Immature natural killer cell (primary cell): ENCODE measurements at regions not wholly inside any gene's neighbourhood (a gene's known extent, or its start where the extent isn't known, plus 50 kb on each side); places are given as distances from the start of the nearest gene placed in this dataset.

Source experiments
- DNase-seq, 3 donors: peaks; one replicate each; pipeline ENCODE4 v3.0.0; 2022; ENCODE audit warnings: mixed read lengths in 1 of 3
- H3K27ac Mint-ChIP-seq, 6 donors: one replicate each; pipeline ENCODE4 v1.8.0; 2020; ENCODE audit warnings: mixed read lengths in 6 of 6, mild to moderate bottlenecking in 5 of 6, inconsistent platforms in 4 of 6, moderate library complexity in 3 of 6
- H3K27me3 Mint-ChIP-seq, 3 donors: one replicate each; pipeline ENCODE4 v1.8.0; 2020 to 2021; ENCODE audit warnings: low read depth in 3 of 3, mild to moderate bottlenecking in 3 of 3, mixed read lengths in 3 of 3, moderate library complexity in 3 of 3, inconsistent platforms in 1 of 3
- H3K36me3 Mint-ChIP-seq, 3 donors: one replicate each; pipeline ENCODE4 v1.8.0; 2020; ENCODE audit warnings: mixed read lengths in 3 of 3, inconsistent platforms in 2 of 3, mild to moderate bottlenecking in 2 of 3
- H3K4me1 Mint-ChIP-seq, 2 donors: one replicate each; pipeline ENCODE4 v1.8.0; 2020; ENCODE audit warnings: inconsistent platforms in 2 of 2, mild to moderate bottlenecking in 2 of 2, mixed read lengths in 2 of 2, moderate library complexity in 1 of 2
- H3K4me3 Mint-ChIP-seq, 5 donors: one replicate each; pipeline ENCODE4 v1.8.0; 2020; ENCODE audit warnings: mild to moderate bottlenecking in 5 of 5, mixed read lengths in 5 of 5, inconsistent platforms in 3 of 5, moderate library complexity in 3 of 5
- H3K9me3 Mint-ChIP-seq, 6 donors: one replicate each; pipeline ENCODE4 v1.8.0; 2020; ENCODE audit warnings: mild to moderate bottlenecking in 6 of 6, mixed read lengths in 6 of 6, inconsistent platforms in 4 of 6, moderate library complexity in 3 of 6

DNA sequence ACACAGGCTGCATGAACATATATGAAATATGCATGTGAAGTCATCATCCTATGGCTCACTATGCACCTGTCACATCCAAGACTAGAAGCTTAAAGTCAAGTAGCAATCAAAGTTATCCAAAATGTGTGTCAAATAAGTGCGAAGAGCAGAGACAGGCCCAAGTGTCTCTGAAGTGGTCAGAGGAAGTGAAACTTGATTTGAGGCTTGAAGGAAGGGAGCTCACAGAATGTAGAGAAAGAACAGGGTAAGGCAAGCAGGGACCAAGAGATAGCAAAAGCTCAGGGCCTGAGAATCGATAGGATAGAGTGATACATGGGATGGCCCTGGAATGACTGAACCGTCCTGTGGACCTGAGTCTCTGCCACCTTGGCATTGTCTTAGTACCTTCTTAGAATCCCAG lies 274.3 kb upstream of the TRPC7 start:
- no peak for DNase-seq
- Mint-ChIP-seq H3K27me3 (peaks cover 0 to 2% (median 0%) of the 10 kb centered on the region in 3 donors), H3K9me3 (peaks cover 0 to 8% (median 3%) of the 10 kb centered on the region in 6 donors), H3K27ac (no peak overlapping the region), H3K4me3 (no peak overlapping the region), H3K4me1 (no peaks in the 10 kb centered on the region), H3K36me3 (no peaks in the 10 kb centered on the region)

DNA sequence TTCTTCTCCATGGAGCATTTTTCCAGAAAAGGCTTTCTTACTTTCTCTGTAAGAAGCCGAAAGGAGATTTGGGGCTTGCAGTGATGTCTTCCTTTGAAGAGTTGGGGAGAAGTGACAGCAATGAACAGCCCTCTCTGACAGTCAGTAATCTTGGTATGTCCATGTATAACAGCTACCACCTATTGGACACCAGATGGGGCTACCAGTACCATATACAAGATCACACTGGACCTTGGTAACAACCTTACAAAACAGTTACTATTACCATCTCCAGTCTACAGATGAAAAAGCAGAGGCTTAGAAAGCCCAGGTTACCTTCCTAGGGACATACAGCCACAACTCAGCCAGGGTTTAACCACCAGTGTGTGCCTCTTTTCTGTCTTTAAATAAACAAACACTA lies 272.7 kb upstream of the TRPC7 start:
- Mint-ChIP-seq H3K9me3 (peaks cover 0 to 8% (median 2%) of the 10 kb centered on the region in 6 donors), H3K27ac (no peak overlapping the region), H3K4me3 (no peak overlapping the region), H3K4me1 (no peaks in the 10 kb centered on the region), H3K36me3 (no peaks in the 10 kb centered on the region), H3K27me3 (no peaks in the 10 kb centered on the region)
- no peak for DNase-seq

DNA sequence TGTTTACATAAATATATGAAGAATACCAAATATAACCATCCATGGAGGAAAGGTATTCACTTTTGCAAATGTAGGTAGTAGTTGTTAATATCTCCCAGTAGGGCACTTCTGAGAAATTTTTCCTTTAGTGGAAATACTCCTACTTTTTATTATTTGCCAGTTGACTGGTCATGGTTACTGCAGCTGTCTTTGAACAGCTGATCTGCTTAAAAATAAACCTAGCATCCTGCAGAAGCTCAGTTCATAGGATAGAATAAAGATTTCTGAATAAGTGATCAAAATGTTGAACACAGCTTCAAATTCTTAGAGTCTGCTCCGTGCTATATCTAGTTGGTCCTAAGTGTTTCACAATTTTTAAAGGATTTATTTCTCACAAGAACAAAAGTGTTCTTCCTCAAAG lies 270.7 kb upstream of the TRPC7 start:
- no peak overlapping the region for H3K4me3 Mint-ChIP-seq
- H3K27ac Mint-ChIP-seq, result no peak overlapping the region
- H3K4me1 Mint-ChIP-seq, result no peaks in the 10 kb centered on the region
- no peak for DNase-seq
- H3K36me3 Mint-ChIP-seq, result no peaks in the 10 kb centered on the region
- H3K27me3 Mint-ChIP-seq, result no peaks in the 10 kb centered on the region
- peaks cover 0 to 8% (median 3%) of the 10 kb centered on the region in 6 donors for H3K9me3 Mint-ChIP-seq

DNA sequence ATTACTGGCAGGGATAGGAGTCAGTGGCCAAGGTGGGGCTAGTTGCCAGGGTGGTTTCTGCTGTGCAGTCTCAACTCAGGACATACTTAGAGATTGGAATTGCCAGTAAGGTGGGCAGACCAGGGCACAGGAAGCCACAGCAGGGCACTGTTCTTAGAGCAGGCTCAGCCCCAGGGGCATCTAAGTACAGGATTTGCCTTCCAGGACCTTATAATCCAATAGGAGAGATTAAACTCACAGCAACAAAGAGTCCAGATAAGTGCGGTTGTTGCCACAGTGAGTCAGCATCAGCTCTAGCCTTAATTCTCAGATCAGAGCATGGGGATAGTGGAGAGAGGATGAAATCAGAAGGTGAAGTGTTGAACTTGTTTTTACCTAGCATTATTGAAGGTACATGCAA lies 265.8 kb upstream of the TRPC7 start:
- no peaks in the 10 kb centered on the region for H3K36me3 Mint-ChIP-seq
- H3K4me3 Mint-ChIP-seq, result no peak overlapping the region
- H3K27ac Mint-ChIP-seq, result no peak overlapping the region
- peaks cover 0 to 26% (median 6%) of the 10 kb centered on the region in 6 donors for H3K9me3 Mint-ChIP-seq
- H3K27me3 Mint-ChIP-seq, result no peaks in the 10 kb centered on the region
- no peak for DNase-seq
- no peaks in the 10 kb centered on the region for H3K4me1 Mint-ChIP-seq

DNA sequence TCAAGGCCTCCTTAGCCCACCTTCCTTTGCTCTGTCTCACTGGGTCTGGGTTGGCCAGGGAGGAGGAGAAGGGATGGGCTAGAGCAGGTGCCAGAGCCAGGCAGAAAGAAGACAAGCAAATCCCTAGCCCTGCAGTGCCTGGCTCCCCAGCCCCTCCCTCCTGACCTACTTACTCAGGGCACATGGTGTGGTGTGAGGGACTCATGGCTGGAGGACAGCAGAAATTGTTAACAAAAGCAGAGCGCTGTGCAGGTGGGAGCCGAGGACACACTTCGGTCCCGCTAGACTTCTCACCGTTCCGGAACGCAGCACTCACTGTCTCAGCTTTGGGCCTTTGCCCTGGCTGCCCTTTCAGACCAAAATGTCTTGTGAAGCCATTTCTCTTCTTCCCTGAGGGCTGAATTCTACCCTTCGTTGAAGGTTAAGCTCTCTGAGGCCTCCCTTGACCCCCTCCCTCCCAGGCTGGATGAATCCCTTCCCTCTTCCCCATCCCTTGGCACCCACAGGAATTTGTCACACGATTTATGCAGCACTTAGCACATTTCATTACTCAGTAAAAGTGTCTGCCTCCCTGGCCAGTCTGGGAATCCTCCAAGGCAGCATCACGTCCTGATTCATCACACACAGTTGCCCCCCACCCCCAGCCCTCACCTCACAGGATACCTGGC lies 263.9 kb upstream of the TRPC7 start:
- Mint-ChIP-seq H3K27ac (no peak overlapping the region), H3K4me3 (no peak overlapping the region), H3K36me3 (no peaks in the 10 kb centered on the region), H3K9me3 (peaks cover 0 to 20% (median 8%) of the 10 kb centered on the region in 6 donors), H3K27me3 (no peaks in the 10 kb centered on the region), H3K4me1 (no peaks in the 10 kb centered on the region)
- DNase-seq, result no peak

DNA sequence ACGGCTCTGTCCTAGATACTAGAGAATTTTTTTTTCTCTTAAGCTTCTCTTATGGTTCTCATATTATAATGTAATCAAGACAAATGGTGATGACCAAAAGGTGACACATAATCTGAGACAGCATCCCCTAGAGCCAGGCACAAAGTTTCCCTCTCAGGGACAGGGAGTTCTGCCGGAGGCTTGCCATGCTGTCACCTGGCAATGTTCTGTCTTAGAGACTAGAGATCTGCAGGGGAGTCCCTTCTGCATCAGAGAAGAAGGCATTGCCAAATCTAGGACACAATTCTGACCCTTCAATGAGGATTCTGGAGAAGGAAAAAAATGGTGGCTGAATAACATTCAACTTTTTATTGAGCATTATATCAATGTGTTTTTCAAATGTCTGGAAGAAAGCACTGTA lies 261.2 kb upstream of the TRPC7 start:
- no peak overlapping the region for H3K4me3 Mint-ChIP-seq
- no peaks in the 10 kb centered on the region for H3K36me3 Mint-ChIP-seq
- H3K27me3 Mint-ChIP-seq, result no peaks in the 10 kb centered on the region
- no peaks in the 10 kb centered on the region for H3K4me1 Mint-ChIP-seq
- no peak for DNase-seq
- peaks cover 0 to 24% (median 8%) of the 10 kb centered on the region in 6 donors for H3K9me3 Mint-ChIP-seq
- no peak overlapping the region for H3K27ac Mint-ChIP-seq

DNA sequence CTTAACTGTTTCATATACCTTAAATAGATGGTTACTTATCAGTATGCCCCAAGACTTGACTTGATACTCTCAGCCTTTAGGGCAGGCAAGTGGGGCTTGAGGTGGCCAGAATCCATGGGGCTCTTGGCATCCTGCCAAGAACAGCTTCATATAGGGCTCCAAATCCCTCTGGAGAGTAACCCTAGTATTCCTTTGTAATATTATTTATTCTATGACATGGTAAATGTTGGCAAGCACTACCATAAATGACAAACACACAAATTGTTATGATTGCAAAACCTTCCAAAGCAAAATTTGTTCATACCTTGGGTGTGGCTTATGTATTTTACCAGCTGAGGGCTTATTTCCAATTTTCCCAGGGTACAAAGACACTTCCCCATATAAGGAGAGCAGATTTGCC lies 257.4 kb upstream of the TRPC7 start:
- no peaks in the 10 kb centered on the region for H3K36me3 Mint-ChIP-seq
- H3K27ac Mint-ChIP-seq, result no peak overlapping the region
- H3K4me1 Mint-ChIP-seq, result no peaks in the 10 kb centered on the region
- no peak for DNase-seq
- H3K9me3 Mint-ChIP-seq, result peaks cover 0 to 17% (median 5%) of the 10 kb centered on the region in 6 donors
- H3K27me3 Mint-ChIP-seq, result no peaks in the 10 kb centered on the region
- no peak overlapping the region for H3K4me3 Mint-ChIP-seq

DNA sequence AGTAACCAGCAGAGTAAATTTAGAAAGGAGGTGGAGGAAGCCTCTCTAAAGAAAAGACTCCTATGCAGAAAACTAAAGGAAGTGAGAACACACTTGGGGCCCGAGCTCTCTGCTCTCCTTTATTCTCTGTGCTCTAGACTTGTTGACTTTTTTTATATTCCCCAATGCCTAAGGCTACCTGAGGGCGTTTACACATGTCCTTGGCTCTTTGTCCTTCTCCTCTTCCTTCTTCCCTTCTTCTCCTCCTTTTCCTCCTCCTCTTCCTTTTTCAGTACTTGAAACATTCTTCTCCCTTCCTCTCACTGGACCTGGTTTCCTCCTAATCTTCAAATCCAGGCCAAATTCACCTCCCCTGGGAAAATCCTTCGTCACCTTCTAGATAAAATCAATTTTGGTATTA lies 256.4 kb upstream of the TRPC7 start:
- H3K4me3 Mint-ChIP-seq, result no peak overlapping the region
- peaks cover 0 to 12% (median 3%) of the 10 kb centered on the region in 6 donors for H3K9me3 Mint-ChIP-seq
- no peaks in the 10 kb centered on the region for H3K27me3 Mint-ChIP-seq
- no peaks in the 10 kb centered on the region for H3K4me1 Mint-ChIP-seq
- H3K27ac Mint-ChIP-seq, result no peak overlapping the region
- H3K36me3 Mint-ChIP-seq, result no peaks in the 10 kb centered on the region
- DNase-seq, result no peak

DNA sequence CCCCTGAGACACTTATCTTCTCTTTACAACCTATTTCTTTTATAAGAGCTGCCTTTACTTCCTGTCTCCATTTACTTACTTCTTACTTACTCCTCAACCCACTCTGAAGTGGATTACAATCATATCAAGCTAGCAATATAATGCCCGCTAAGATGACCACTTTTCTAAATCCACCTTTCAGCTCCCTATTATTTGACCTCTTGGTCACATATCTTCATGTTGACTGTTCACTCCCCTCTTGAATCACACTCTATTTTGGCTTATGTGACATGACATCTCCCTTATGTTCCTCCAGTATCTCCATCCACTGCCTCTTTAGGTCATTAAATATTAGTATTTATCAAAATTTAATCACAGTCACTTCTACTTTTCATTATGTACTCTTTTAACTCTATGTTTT lies 255.3 kb upstream of the TRPC7 start:
- Mint-ChIP-seq H3K4me3 (no peak overlapping the region), H3K27ac (no peak overlapping the region), H3K4me1 (no peaks in the 10 kb centered on the region), H3K36me3 (no peaks in the 10 kb centered on the region), H3K27me3 (no peaks in the 10 kb centered on the region), H3K9me3 (peaks cover 0 to 5% (median 2%) of the 10 kb centered on the region in 6 donors)
- DNase-seq, result no peak

DNA sequence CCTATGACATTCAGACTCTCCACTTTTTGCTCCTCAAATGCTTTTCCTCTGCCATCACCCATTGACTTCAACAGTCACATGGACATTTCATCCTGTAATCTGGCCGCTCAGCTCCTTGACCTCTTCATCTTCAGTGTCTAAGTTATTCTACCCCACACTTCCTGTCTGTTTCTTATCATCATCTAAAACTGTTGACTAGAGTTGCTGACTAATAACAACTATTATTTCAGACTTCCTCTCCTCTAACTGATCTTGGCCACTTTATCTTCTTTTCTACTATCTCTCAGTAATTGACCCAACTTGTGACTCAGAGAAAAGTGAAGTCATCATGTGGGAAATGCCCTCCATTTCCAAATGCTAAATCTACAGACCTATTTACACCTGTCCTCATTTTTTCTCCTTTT lies 254.7 kb upstream of the TRPC7 start:
- Mint-ChIP-seq H3K27ac (no peak overlapping the region), H3K27me3 (no peaks in the 10 kb centered on the region)

DNA sequence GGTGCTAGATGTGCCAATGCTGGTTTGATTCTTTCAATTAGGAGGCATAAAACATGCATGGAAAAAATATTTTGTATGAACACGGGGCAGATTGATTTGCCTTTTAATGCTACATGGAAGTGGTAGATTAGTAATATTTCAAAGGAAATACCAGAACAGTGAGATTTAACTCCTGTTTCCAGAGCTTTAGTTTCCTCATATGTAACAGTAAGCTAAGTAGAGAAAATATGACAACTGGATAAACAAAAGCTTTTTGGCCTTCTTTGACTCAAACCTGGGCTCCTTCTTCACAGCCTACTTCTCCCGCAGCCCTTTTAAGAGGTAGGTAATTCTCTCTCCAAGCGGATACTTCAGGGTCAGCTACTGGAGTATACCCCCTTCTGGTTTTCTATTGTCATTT lies 254.2 kb upstream of the TRPC7 start:
- Mint-ChIP-seq H3K27ac (no peak overlapping the region), H3K36me3 (no peaks in the 10 kb centered on the region), H3K9me3 (peaks cover 0 to 5% (median under 1%) of the 10 kb centered on the region in 6 donors), H3K4me1 (no peaks in the 10 kb centered on the region), H3K27me3 (no peaks in the 10 kb centered on the region), H3K4me3 (no peak overlapping the region)
- no peak for DNase-seq

More for the DNA sequence above, 254.7 kb upstream of the TRPC7 start:
- H3K36me3 Mint-ChIP-seq, result no peaks in the 10 kb centered on the region
- no peaks in the 10 kb centered on the region for H3K4me1 Mint-ChIP-seq
- H3K4me3 Mint-ChIP-seq, result no peak overlapping the region
- H3K9me3 Mint-ChIP-seq, result peaks cover 0 to 5% (median 2%) of the 10 kb centered on the region in 6 donors
- DNase-seq, result no peak

DNA sequence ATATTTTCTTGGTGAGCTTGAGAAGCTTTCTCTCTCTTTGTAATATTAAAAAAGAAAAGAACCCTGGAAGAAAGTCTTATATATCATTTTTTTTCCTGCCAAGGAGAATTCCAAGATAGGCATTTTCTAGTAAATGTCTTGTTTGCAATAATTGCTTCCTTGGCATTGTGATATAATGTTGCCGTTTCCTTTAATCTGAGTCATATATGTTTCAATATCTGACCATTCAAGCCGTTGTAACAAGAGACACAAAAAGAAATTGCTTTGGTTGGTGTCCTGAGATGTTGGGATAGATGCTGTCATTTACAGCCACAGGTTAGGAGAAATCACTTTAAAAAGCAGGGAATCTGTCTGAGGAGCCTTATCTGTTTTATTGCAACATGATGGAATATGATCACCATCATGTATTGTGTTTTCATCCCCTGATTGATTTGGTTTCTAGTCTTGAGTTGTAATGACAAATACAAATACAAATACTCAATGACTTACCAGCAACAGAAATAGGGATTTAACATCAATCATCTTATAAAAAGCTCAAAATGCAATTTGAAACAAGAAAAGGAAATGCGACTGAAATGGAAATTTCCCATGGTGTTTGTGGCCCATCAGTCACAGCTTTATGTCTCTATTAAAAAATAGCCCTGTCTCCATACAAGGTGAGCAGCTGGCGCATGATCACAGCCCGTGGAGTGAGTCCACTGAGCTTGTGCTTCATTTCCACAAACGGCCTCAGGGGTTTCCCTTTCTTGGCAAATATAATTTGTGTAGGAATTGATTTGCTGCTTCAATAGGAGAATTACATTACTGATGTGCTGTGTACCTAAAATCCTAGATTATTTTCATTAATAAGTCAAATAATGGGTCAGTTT lies 250.1 kb upstream of the TRPC7 start:
- Mint-ChIP-seq H3K27ac (no peak overlapping the region), H3K4me1 (no peaks in the 10 kb centered on the region), H3K9me3 (peaks cover 0 to 12% (median 6%) of the 10 kb centered on the region in 6 donors), H3K4me3 (no peak overlapping the region), H3K36me3 (no peaks in the 10 kb centered on the region), H3K27me3 (no peaks in the 10 kb centered on the region)
- no peak for DNase-seq

DNA sequence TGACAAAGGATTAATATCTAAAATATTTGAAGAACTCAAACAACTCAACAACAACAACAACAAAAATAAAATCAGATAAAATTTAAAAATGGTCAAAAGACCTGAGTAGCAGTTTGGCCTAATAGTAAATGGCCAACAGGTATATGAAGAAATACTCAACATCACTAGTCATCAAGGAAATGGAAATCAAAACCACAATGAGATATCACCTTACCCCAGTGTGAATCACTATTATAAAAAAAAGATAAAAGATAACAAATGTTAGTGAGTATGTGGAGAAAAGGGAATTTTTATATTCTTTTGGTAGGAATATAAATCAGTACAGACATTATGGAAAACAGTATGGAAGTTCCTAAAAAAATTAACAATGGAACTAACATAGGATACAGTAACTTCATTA lies 247.9 kb upstream of the TRPC7 start:
- Mint-ChIP-seq H3K4me1 (no peaks in the 10 kb centered on the region), H3K36me3 (no peaks in the 10 kb centered on the region), H3K27me3 (no peaks in the 10 kb centered on the region), H3K4me3 (no peak overlapping the region), H3K27ac (no peak overlapping the region), H3K9me3 (peaks cover 0 to 21% (median 9%) of the 10 kb centered on the region in 6 donors)
- DNase-seq, result no peak

DNA sequence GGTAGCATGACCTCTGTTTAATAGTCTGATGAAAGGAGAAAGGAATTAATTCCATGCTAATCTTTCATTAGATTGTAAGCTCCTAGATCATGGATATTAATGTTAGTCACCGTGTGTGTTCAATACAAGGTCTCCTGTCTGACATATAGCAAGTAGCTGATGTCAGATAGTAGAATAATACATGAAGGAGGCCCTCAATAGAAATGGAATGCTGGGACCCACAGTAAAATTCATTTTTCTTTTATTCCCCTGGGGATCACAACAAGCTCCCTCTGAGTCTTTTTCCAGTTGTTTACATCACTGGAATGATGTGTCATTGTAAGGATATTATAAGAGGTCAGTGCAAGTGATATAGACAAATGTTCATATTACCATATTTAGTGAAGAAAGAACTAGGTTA lies 240.3 kb upstream of the TRPC7 start:
- peaks cover 12 to 55% (median 15%) of the 10 kb centered on the region in 6 donors for H3K9me3 Mint-ChIP-seq
- no peaks in the 10 kb centered on the region for H3K27me3 Mint-ChIP-seq
- H3K4me3 Mint-ChIP-seq, result no peak overlapping the region
- no peak overlapping the region for H3K27ac Mint-ChIP-seq
- no peaks in the 10 kb centered on the region for H3K36me3 Mint-ChIP-seq
- DNase-seq, result no peak
- no peaks in the 10 kb centered on the region for H3K4me1 Mint-ChIP-seq
